Suprapubic skin (tissue), 4 donors: ENCODE measurements at regions not wholly inside any gene's neighbourhood (a gene's known extent, or its start where the extent isn't known, plus 50 kb on each side); places are given as distances from the start of the nearest gene placed in this dataset.

Experiments
- DNase-seq, 2 donors: peaks; one replicate each; pipeline ENCODE4 v3.0.0-alpha.2; 2019; ENCODE audit warnings: low spot score in 2 of 2
- H3K27ac ChIP-seq: fragments of 200-600 bp; sonication (generic); one replicate; pipeline ENCODE4 v1.5.1; 2019
- H3K27me3 ChIP-seq: fragments of 200-600 bp; sonication (generic); one replicate; pipeline ENCODE4 v1.5.1; 2019
- H3K36me3 ChIP-seq: fragments of 200-600 bp; sonication (generic); one replicate; pipeline ENCODE4 v1.5.1; 2019
- H3K4me1 ChIP-seq: fragments of 200-600 bp; sonication (generic); one replicate; pipeline ENCODE4 v1.5.1; 2019
- H3K4me3 ChIP-seq: fragments of 200-600 bp; sonication (generic); one replicate; pipeline ENCODE4 v1.5.1; 2019; ENCODE audit warnings: mild to moderate bottlenecking
- H3K9me3 ChIP-seq: fragments of 200-600 bp; sonication (generic); one replicate; pipeline ENCODE4 v1.5.1; 2019
- CTCF ChIP-seq, 2 donors: fragments of 200-600 bp in 1 of 2; fragments of 450-650 bp in 1 of 2; sonication (generic) in 1 of 2; IDR thresholded peaks; one replicate each; pipeline ENCODE4 v1.5.1; 2016 to 2019; ENCODE audit warnings: antibody characterized with exemption in 2 of 2, mild to moderate bottlenecking in 1 of 2, moderate library complexity in 1 of 2
- EP300 ChIP-seq: sonication (generic); formaldehyde crosslinking; IDR thresholded peaks from one replicate; pipeline ENCODE4 v1.6.1; 2017; ENCODE audit warnings: antibody characterized with exemption
- POLR2A ChIP-seq, 2 donors: fragments of 450-650 bp; IDR thresholded peaks; one replicate each; pipeline ENCODE4 v1.6.1; 2017; ENCODE audit warnings: antibody characterized with exemption in 2 of 2, mild to moderate bottlenecking in 2 of 2, moderate library complexity in 2 of 2
- POLR2AphosphoS5 ChIP-seq, 3 donors: sonication (generic); formaldehyde crosslinking; IDR thresholded peaks; one replicate each; pipeline ENCODE4 v1.6.1; 2017; ENCODE audit warnings: antibody characterized with exemption in 3 of 3
- WGBS: methylation state at CpG from one replicate; pipeline ENCODE4 v1.1.5; 2018; 5-methylcytosine and 5-hydroxymethylcytosine counted together

- Histone ChIP-seq H3K27me3 (no peaks in the 10 kb centered on the region), H3K4me3 (no peak overlapping the region), H3K27ac (no peak overlapping the region), H3K36me3 (no peaks in the 10 kb centered on the region), H3K9me3 (no peaks in the 10 kb centered on the region), H3K4me1 (peaks cover 19% of the 10 kb centered on the region)
- 57% methylated on average over 6 of the region's 6 CpGs for WGBS
- no peak for DNase-seq
- TF ChIP-seq POLR2A (IDR thresholded peaks at IDR 0.05) (no peak), CTCF (IDR thresholded peaks at IDR 0.05) (no peak), POLR2AphosphoS5 (IDR thresholded peaks at IDR 0.05) (no peak), EP300 (no peak)
Observed at GRCh38 chr13:50420718-50421472, 405.7 kb downstream of the KCNRG start.

- no peaks in the 10 kb centered on the region for H3K36me3 ChIP-seq
- no peaks in the 10 kb centered on the region for H3K9me3 ChIP-seq
- H3K27me3 ChIP-seq: no peaks in the 10 kb centered on the region
- no peak for DNase-seq
- H3K4me1 ChIP-seq: peaks cover 22% of the 10 kb centered on the region
- 19% methylated on average over 2 of the region's 2 CpGs for WGBS
- H3K27ac ChIP-seq: no peak overlapping the region
- no peak overlapping the region for H3K4me3 ChIP-seq
- TF ChIP-seq POLR2A (IDR thresholded peaks at IDR 0.05) (no peak), POLR2AphosphoS5 (IDR thresholded peaks at IDR 0.05) (no peak)
Observed at GRCh38 chr13:50421473-50422130, 406.4 kb downstream of the KCNRG start.

GRCh38 chr13:50422181-50423148, 407.2 kb downstream of the KCNRG start:
- no peak overlapping the region for H3K27ac ChIP-seq
- H3K9me3 ChIP-seq: no peaks in the 10 kb centered on the region
- peaks cover 25% of the 10 kb centered on the region for H3K4me1 ChIP-seq
- WGBS: 75% methylated on average over 12 of the region's 12 CpGs
- TF ChIP-seq EP300: no peak
- TF ChIP-seq CTCF (IDR thresholded peaks at IDR 0.05): no peak
- TF ChIP-seq POLR2A (IDR thresholded peaks at IDR 0.05): no peak
- no peak for TF ChIP-seq POLR2AphosphoS5 (IDR thresholded peaks at IDR 0.05)
- no peak for DNase-seq
- H3K4me3 ChIP-seq: no peak overlapping the region
- H3K36me3 ChIP-seq: no peaks in the 10 kb centered on the region
- H3K27me3 ChIP-seq: no peaks in the 10 kb centered on the region

DNA sequence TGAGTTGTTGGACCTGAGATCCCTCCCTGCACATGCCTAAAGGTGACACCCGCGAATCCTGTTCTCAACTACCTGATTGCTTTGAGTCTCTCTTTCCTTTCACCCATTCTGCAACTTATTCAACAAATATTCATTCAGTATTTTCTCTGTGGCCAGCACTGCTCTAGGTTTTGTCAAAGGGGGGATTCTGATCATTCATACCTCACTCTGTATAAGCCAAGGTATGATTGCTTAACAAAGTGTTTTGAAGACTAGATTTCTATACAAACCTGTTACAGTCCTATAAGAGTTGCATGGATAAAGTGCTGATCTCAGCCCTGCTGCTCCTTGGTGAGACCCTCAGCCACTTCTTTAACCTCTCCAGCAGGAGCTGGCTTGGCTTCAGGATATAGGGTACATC, 409.7 kb downstream of the KCNRG start:
- WGBS: 98% methylated on average over 2 of the region's 2 CpGs
- Histone ChIP-seq H3K4me1 (peaks cover 25% of the 10 kb centered on the region), H3K9me3 (no peaks in the 10 kb centered on the region), H3K27ac (no peak overlapping the region), H3K27me3 (no peaks in the 10 kb centered on the region), H3K4me3 (no peak overlapping the region), H3K36me3 (no peaks in the 10 kb centered on the region)
- no peak for DNase-seq
- TF ChIP-seq POLR2AphosphoS5 (IDR thresholded peaks at IDR 0.05) (no peak), CTCF (IDR thresholded peaks at IDR 0.05) (no peak), POLR2A (IDR thresholded peaks at IDR 0.05) (no peak), EP300 (no peak)

GRCh38 chr13:50425772-50426171, 410.5 kb downstream of the KCNRG start:
- Histone ChIP-seq H3K4me3 (no peak overlapping the region), H3K4me1 (peaks cover 23% of the 10 kb centered on the region), H3K9me3 (no peaks in the 10 kb centered on the region), H3K27me3 (no peaks in the 10 kb centered on the region), H3K36me3 (no peaks in the 10 kb centered on the region), H3K27ac (no peak overlapping the region)
- TF ChIP-seq POLR2A (IDR thresholded peaks at IDR 0.05) (no peak), CTCF (IDR thresholded peaks at IDR 0.05) (no peak), POLR2AphosphoS5 (IDR thresholded peaks at IDR 0.05) (no peak)
- no peak for DNase-seq
